HL-60 (cell line): ENCODE measurements at regions not wholly inside any gene's neighbourhood (a gene's known extent, or its start where the extent isn't known, plus 50 kb on each side); places are given as distances from the start of the nearest gene placed in this dataset.

Experiments
- GABPA ChIP-seq: IDR thresholded peaks from 2 replicates; pipeline ENCODE4 v1.6.1; 2012; ENCODE audit warnings: low read depth
- POLR2AphosphoS5 ChIP-seq: IDR thresholded peaks from 2 replicates; pipeline ENCODE4 v1.6.1; 2012; ENCODE audit warnings: low read depth
- TF ChIP-seq, protein P1 (sequence below): IDR thresholded peaks from one replicate; pipeline ENCODE4 v1.5.1; 2011; ENCODE audit warnings: low read length, control low read depth, inconsistent platforms; ENCODE audit not compliant: insufficient read depth
- TF ChIP-seq, protein P2 (sequence below): IDR thresholded peaks from 2 replicates; pipeline ENCODE4 v1.6.1; 2012; ENCODE audit warnings: low read depth; ENCODE audit not compliant: insufficient replicate concordance

DNA sequence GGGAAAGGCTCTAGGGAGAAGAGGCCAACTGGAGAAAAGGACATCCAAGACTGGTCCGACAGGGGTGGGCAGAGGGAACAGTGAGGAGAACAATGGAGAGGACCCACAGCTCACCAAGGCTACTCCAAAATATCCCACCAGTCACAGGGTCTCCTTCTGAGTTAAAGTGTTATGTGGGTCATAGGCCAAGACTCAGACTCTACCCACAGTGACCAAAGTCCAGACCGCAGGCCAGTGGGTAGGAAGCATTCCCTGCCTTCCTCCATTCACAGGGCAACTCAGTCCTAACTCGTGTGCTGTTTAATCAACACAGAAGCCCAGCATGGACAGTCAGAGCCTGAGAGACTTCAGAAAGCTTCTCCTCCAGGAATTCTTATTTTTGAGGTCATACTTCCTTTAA, 260.6 kb downstream of the SMAD2 start:
- TF ChIP-seq, protein P1, sequence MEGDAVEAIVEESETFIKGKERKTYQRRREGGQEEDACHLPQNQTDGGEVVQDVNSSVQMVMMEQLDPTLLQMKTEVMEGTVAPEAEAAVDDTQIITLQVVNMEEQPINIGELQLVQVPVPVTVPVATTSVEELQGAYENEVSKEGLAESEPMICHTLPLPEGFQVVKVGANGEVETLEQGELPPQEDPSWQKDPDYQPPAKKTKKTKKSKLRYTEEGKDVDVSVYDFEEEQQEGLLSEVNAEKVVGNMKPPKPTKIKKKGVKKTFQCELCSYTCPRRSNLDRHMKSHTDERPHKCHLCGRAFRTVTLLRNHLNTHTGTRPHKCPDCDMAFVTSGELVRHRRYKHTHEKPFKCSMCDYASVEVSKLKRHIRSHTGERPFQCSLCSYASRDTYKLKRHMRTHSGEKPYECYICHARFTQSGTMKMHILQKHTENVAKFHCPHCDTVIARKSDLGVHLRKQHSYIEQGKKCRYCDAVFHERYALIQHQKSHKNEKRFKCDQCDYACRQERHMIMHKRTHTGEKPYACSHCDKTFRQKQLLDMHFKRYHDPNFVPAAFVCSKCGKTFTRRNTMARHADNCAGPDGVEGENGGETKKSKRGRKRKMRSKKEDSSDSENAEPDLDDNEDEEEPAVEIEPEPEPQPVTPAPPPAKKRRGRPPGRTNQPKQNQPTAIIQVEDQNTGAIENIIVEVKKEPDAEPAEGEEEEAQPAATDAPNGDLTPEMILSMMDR: no peak
- TF ChIP-seq POLR2AphosphoS5 (no peak), GABPA (no peak)
- TF ChIP-seq, protein P2, sequence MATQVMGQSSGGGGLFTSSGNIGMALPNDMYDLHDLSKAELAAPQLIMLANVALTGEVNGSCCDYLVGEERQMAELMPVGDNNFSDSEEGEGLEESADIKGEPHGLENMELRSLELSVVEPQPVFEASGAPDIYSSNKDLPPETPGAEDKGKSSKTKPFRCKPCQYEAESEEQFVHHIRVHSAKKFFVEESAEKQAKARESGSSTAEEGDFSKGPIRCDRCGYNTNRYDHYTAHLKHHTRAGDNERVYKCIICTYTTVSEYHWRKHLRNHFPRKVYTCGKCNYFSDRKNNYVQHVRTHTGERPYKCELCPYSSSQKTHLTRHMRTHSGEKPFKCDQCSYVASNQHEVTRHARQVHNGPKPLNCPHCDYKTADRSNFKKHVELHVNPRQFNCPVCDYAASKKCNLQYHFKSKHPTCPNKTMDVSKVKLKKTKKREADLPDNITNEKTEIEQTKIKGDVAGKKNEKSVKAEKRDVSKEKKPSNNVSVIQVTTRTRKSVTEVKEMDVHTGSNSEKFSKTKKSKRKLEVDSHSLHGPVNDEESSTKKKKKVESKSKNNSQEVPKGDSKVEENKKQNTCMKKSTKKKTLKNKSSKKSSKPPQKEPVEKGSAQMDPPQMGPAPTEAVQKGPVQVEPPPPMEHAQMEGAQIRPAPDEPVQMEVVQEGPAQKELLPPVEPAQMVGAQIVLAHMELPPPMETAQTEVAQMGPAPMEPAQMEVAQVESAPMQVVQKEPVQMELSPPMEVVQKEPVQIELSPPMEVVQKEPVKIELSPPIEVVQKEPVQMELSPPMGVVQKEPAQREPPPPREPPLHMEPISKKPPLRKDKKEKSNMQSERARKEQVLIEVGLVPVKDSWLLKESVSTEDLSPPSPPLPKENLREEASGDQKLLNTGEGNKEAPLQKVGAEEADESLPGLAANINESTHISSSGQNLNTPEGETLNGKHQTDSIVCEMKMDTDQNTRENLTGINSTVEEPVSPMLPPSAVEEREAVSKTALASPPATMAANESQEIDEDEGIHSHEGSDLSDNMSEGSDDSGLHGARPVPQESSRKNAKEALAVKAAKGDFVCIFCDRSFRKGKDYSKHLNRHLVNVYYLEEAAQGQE: no peak
